Ishikawa (cell line): ENCODE measurements at regions not wholly inside any gene's neighbourhood (a gene's known extent, or its start where the extent isn't known, plus 50 kb on each side); places are given as distances from the start of the nearest gene placed in this dataset.

Experiments
- CEBPB ChIP-seq: IDR thresholded peaks from 2 replicates; pipeline ENCODE4 v1.6.1; 2012
- CREB1 ChIP-seq: IDR thresholded peaks from 2 replicates; pipeline ENCODE4 v1.6.1; 2012; ENCODE audit warnings: low read depth
- EGR1 ChIP-seq: IDR thresholded peaks from 2 replicates; pipeline ENCODE4 v1.6.1; 2012
- EP300 ChIP-seq: IDR thresholded peaks from 2 replicates; pipeline ENCODE4 v1.6.1; 2012; ENCODE audit warnings: borderline replicate concordance
- FOXM1 ChIP-seq: IDR thresholded peaks from 2 replicates; pipeline ENCODE4 v1.6.1; 2012; ENCODE audit warnings: low read depth, borderline replicate concordance
- MAX ChIP-seq: IDR thresholded peaks from 2 replicates; pipeline ENCODE4 v1.6.1; 2012
- NFIC ChIP-seq: IDR thresholded peaks from 2 replicates; pipeline ENCODE4 v1.6.1; 2012
- RAD21 ChIP-seq: IDR thresholded peaks from 2 replicates; pipeline ENCODE4 v1.6.1; 2012; ENCODE audit warnings: low read depth
- REST ChIP-seq: IDR thresholded peaks from 2 replicates; pipeline ENCODE4 v1.6.1; 2012; ENCODE audit warnings: low read depth, mild to moderate bottlenecking
- TAF1 ChIP-seq: IDR thresholded peaks from 2 replicates; pipeline ENCODE4 v1.6.1; 2012; ENCODE audit warnings: low read depth, mild to moderate bottlenecking
- TCF12 ChIP-seq: IDR thresholded peaks from 2 replicates; pipeline ENCODE4 v1.6.1; 2012; ENCODE audit warnings: low read depth
- TEAD4 ChIP-seq: IDR thresholded peaks from 2 replicates; pipeline ENCODE4 v1.6.1; 2012
- USF1 ChIP-seq: IDR thresholded peaks from 2 replicates; pipeline ENCODE4 v1.6.1; 2012
- YY1 ChIP-seq: IDR thresholded peaks from 2 replicates; pipeline ENCODE4 v1.6.1; 2012; ENCODE audit warnings: low read depth
- ZBTB7A ChIP-seq: IDR thresholded peaks from 2 replicates; pipeline ENCODE4 v1.6.1; 2012; ENCODE audit warnings: low read depth

GRCh38 chr3:153911116-153911515 lies 210.1 kb upstream of the ARHGEF26 start:
- TF ChIP-seq EP300 (no peak), REST (no peak), EGR1 (no peak), FOXM1 (no peak), NFIC (no peak), TCF12 (no peak), YY1 (no peak), CEBPB (no peak), MAX (no peak), USF1 (no peak), ZBTB7A (no peak), TAF1 (no peak), RAD21 (no peak), TEAD4 (no peak), CREB1 (no peak)

- no peak for TF ChIP-seq TCF12
- TF ChIP-seq ZBTB7A = no peak
- no peak for TF ChIP-seq REST
- TF ChIP-seq NFIC = no peak
- no peak for TF ChIP-seq RAD21
Measured at GRCh38 chr3:153919773-153920172, 201.4 kb upstream of the ARHGEF26 start.

GRCh38 chr3:153921826-153922225 lies 199.4 kb upstream of the ARHGEF26 start:
- TF ChIP-seq NFIC (no peak), USF1 (no peak), ZBTB7A (no peak), YY1 (no peak), RAD21 (no peak), FOXM1 (no peak), MAX (no peak)

GRCh38 chr3:153925841-153926514 lies 195.2 kb upstream of the ARHGEF26 start:
- TF ChIP-seq USF1 = no peak
- TF ChIP-seq ZBTB7A = no peak
- TF ChIP-seq NFIC = no peak
- no peak for TF ChIP-seq FOXM1
- no peak for TF ChIP-seq MAX
- TF ChIP-seq CEBPB = no peak
- TF ChIP-seq TEAD4 = no peak
- TF ChIP-seq EP300 = no peak
- no peak for TF ChIP-seq TCF12
- no peak for TF ChIP-seq TAF1
- TF ChIP-seq CREB1 = no peak
- no peak for TF ChIP-seq EGR1
- no peak for TF ChIP-seq REST
- no peak for TF ChIP-seq RAD21
- no peak for TF ChIP-seq YY1
